GM12878 (cell line): ENCODE measurements at regions not wholly inside any gene's neighbourhood (a gene's known extent, or its start where the extent isn't known, plus 50 kb on each side); places are given as distances from the start of the nearest gene placed in this dataset.

Experiments used
- GABPA ChIP-seq: IDR thresholded peaks from 2 replicates; pipeline ENCODE4 v1.6.1; 2014; ENCODE audit warnings: antibody characterized with exemption, low read depth, mild to moderate bottlenecking, inconsistent platforms
- POLR2AphosphoS5 ChIP-seq: IDR thresholded peaks from 2 replicates; pipeline ENCODE4 v1.6.1; 2011; ENCODE audit warnings: mild to moderate bottlenecking, low read length, inconsistent platforms
- ZNF274 ChIP-seq: IDR thresholded peaks from one replicate; pipeline ENCODE4 v1.8.0; 2011; ENCODE audit not compliant: insufficient read length, insufficient read depth
- TF ChIP-seq, protein P1 (sequence below), 3 experiments: IDR thresholded peaks in 2 of 3; conservative IDR thresholded peaks in 1 of 3; 2 replicates each; pipeline ENCODE4 v1.5.1; 2011; ENCODE audit warnings: low read depth in 3 of 3, low read length in 3 of 3, mild to moderate bottlenecking in 3 of 3, control low read depth in 2 of 3, moderate library complexity in 2 of 3, inconsistent platforms in 1 of 3, mixed read lengths in 1 of 3; ENCODE audit not compliant: control insufficient read depth in 2 of 3, insufficient read depth in 1 of 3; ENCODE audit errors: extremely low read depth in 1 of 3
- TF ChIP-seq, protein P2 (sequence below): fragments of 450-650 bp; conservative IDR thresholded peaks from 2 replicates; pipeline ENCODE4 v1.6.1; 2017; ENCODE audit warnings: mild to moderate bottlenecking, moderate library complexity

DNA sequence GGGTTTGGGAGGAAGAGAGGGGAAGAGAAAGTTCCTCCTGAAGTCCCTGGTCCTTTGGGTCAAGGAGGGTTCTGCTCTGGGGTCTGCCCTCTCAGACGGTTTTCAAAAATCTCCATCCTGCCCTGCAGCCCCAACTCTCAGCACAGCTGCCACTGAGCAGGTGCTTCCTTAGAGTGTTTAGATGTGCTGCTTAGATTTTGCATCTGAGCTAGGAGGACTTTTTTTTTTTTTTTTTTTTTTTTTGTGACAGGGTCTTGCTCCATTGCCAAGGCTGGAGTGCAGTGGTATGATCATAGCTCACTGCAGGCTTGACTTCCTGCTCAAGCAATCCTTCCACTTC is 324.9 kb upstream of the POU3F1 start:
- TF ChIP-seq GABPA (no peak), ZNF274 (no peak), POLR2AphosphoS5 (no peak)
- TF ChIP-seq, protein P1, sequence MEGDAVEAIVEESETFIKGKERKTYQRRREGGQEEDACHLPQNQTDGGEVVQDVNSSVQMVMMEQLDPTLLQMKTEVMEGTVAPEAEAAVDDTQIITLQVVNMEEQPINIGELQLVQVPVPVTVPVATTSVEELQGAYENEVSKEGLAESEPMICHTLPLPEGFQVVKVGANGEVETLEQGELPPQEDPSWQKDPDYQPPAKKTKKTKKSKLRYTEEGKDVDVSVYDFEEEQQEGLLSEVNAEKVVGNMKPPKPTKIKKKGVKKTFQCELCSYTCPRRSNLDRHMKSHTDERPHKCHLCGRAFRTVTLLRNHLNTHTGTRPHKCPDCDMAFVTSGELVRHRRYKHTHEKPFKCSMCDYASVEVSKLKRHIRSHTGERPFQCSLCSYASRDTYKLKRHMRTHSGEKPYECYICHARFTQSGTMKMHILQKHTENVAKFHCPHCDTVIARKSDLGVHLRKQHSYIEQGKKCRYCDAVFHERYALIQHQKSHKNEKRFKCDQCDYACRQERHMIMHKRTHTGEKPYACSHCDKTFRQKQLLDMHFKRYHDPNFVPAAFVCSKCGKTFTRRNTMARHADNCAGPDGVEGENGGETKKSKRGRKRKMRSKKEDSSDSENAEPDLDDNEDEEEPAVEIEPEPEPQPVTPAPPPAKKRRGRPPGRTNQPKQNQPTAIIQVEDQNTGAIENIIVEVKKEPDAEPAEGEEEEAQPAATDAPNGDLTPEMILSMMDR (IDR thresholded peaks at IDR 0.05 in 2 of 3, conservative IDR thresholded peaks at IDR 0.05 in 1 of 3; ENCODE audit: control insufficient read depth in 2 of 3, extremely low read depth in 1 of 3, insufficient read depth in 1 of 3, low read depth in 3 of 3, low read length in 3 of 3): no peak
- TF ChIP-seq, protein P2, sequence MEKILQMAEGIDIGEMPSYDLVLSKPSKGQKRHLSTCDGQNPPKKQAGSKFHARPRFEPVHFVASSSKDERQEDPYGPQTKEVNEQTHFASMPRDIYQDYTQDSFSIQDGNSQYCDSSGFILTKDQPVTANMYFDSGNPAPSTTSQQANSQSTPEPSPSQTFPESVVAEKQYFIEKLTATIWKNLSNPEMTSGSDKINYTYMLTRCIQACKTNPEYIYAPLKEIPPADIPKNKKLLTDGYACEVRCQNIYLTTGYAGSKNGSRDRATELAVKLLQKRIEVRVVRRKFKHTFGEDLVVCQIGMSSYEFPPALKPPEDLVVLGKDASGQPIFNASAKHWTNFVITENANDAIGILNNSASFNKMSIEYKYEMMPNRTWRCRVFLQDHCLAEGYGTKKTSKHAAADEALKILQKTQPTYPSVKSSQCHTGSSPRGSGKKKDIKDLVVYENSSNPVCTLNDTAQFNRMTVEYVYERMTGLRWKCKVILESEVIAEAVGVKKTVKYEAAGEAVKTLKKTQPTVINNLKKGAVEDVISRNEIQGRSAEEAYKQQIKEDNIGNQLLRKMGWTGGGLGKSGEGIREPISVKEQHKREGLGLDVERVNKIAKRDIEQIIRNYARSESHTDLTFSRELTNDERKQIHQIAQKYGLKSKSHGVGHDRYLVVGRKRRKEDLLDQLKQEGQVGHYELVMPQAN: no peak
